ENCODE measurements at regions not wholly inside any gene's neighbourhood (a gene's known extent, or its start where the extent isn't known, plus 50 kb on each side); places are given as distances from the start of the nearest gene placed in this dataset.

GRCh38 chr2:181837563-181837962 lies 54.0 kb upstream of the ITPRID2 start:
- H3K36me3 Mint-ChIP-seq (ENCODE audit: low read depth), result no peaks in the 10 kb centered on the region
- H3K36me3 ChIP-seq (ENCODE audit: insufficient read depth, low read length), result no peaks in the 10 kb centered on the region
- H3K27me3 ChIP-seq (ENCODE audit: control insufficient read depth in 1 of 2, insufficient read depth in 2 of 2, low read length in 2 of 2), result no peaks in the 10 kb centered on the region
- H3K27ac ChIP-seq (ENCODE audit: low read depth in 1 of 2, low read length in 2 of 2), result no peak overlapping the region
- TF ChIP-seq, protein P1, sequence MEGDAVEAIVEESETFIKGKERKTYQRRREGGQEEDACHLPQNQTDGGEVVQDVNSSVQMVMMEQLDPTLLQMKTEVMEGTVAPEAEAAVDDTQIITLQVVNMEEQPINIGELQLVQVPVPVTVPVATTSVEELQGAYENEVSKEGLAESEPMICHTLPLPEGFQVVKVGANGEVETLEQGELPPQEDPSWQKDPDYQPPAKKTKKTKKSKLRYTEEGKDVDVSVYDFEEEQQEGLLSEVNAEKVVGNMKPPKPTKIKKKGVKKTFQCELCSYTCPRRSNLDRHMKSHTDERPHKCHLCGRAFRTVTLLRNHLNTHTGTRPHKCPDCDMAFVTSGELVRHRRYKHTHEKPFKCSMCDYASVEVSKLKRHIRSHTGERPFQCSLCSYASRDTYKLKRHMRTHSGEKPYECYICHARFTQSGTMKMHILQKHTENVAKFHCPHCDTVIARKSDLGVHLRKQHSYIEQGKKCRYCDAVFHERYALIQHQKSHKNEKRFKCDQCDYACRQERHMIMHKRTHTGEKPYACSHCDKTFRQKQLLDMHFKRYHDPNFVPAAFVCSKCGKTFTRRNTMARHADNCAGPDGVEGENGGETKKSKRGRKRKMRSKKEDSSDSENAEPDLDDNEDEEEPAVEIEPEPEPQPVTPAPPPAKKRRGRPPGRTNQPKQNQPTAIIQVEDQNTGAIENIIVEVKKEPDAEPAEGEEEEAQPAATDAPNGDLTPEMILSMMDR (IDR thresholded peaks at IDR 0.05), result no peak
- POLR2A ChIA-PET, result no interaction called here
- H3K4me1 Mint-ChIP-seq (ENCODE audit: low read depth), result no peaks in the 10 kb centered on the region
- intact Hi-C loops (cut with DNase I, micrococcal nuclease), result no loop called here
- no peak for ATAC-seq (ENCODE audit: poor library complexity)
- H3K4me3 Mint-ChIP-seq, result no peak overlapping the region
- H3K9me3 Mint-ChIP-seq, result no peaks in the 10 kb centered on the region
- DNase-seq, result no peak
- no peak overlapping the region for H3K4me3 ChIP-seq (ENCODE audit: low read length)
- peaks cover 25% of the 10 kb centered on the region for H3K27me3 Mint-ChIP-seq
- CTCF ChIA-PET, result no interaction called here
- H3K4me1 ChIP-seq (ENCODE audit: insufficient read depth, low read length), result no peaks in the 10 kb centered on the region
- no peaks in the 10 kb centered on the region for H3K9me3 ChIP-seq (ENCODE audit: control insufficient read depth in 1 of 2, insufficient read depth in 1 of 2, low read length in 2 of 2)
- H3K27ac Mint-ChIP-seq, result no peak overlapping the region

DNA sequence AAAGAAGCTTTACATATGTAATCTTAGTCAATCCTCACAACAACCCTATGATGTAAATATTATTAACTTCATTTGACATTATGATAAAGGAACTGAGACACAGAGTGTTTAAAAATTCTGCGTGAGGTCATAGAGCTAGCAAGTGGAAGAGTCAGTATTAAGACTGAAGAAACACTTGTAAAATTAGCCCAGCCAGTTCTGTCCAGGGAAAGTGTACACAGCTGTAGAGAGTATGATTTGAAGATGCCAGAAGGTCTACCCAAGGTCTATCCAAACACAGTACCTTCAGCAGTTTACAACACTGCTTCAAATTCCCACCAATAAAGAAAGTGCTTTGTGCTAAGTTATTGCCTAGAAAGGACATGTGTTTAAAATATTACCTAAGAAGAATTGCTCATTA lies 51.7 kb upstream of the ITPRID2 start:
- Mint-ChIP-seq H3K4me3 (no peak overlapping the region), H3K4me1 (ENCODE audit: low read depth) (no peaks in the 10 kb centered on the region), H3K27me3 (peaks cover 17% of the 10 kb centered on the region), H3K9me3 (no peaks in the 10 kb centered on the region), H3K36me3 (ENCODE audit: low read depth) (no peaks in the 10 kb centered on the region), H3K27ac (no peak overlapping the region)
- H3K36me3 ChIP-seq (ENCODE audit: insufficient read depth, low read length), result no peaks in the 10 kb centered on the region
- no peaks in the 10 kb centered on the region for H3K4me1 ChIP-seq (ENCODE audit: insufficient read depth, low read length)
- TF ChIP-seq, protein P1 (IDR thresholded peaks at IDR 0.05), result no peak
- H3K4me3 ChIP-seq (ENCODE audit: low read length), result no peak overlapping the region
- no peak overlapping the region for H3K27ac ChIP-seq (ENCODE audit: low read depth in 1 of 2, low read length in 2 of 2)
- H3K27me3 ChIP-seq (ENCODE audit: control insufficient read depth in 1 of 2, insufficient read depth in 2 of 2, low read length in 2 of 2), result no peaks in the 10 kb centered on the region
- intact Hi-C loops (cut with DNase I, micrococcal nuclease), result no loop called here
- POLR2A ChIA-PET, result no interaction called here
- no peak for ATAC-seq (ENCODE audit: poor library complexity)
- no peaks in the 10 kb centered on the region for H3K9me3 ChIP-seq (ENCODE audit: control insufficient read depth in 1 of 2, insufficient read depth in 1 of 2, low read length in 2 of 2)
- DNase-seq, result no peak
- CTCF ChIA-PET, result no interaction called here

DNA sequence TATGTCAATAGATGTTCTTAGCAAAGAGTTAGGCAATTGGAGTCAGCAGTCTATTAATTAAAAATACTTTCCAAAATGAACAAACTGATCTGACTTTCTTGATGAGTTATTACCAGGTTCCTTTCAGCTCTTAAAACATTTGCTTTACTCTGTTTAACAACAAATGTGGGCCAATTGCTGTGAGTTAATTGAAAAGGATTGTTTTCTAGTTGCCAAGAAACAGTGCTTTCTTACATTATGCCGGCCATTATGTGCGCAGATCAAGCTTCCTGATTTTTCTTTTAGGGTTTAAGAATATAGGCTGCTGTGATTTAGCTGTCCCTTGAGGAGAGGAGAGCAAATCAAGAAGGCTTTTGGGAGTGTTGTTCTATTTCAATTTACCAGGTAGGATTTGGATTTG lies 50.5 kb upstream of the ITPRID2 start:
- H3K4me1 Mint-ChIP-seq (ENCODE audit: low read depth), result no peaks in the 10 kb centered on the region
- DNase-seq (no peak), ATAC-seq (ENCODE audit: poor library complexity) (no peak)
- Histone ChIP-seq H3K27me3 (ENCODE audit: control insufficient read depth in 1 of 2, insufficient read depth in 2 of 2, low read length in 2 of 2) (no peaks in the 10 kb centered on the region), H3K36me3 (ENCODE audit: insufficient read depth, low read length) (no peaks in the 10 kb centered on the region), H3K4me3 (ENCODE audit: low read length) (no peak overlapping the region), H3K27ac (ENCODE audit: low read depth in 1 of 2, low read length in 2 of 2) (no peak overlapping the region), H3K9me3 (ENCODE audit: control insufficient read depth in 1 of 2, insufficient read depth in 1 of 2, low read length in 2 of 2) (no peaks in the 10 kb centered on the region), H3K4me1 (ENCODE audit: insufficient read depth, low read length) (no peaks in the 10 kb centered on the region)
- intact Hi-C loops (cut with DNase I, micrococcal nuclease), result no loop called here
- H3K4me3 Mint-ChIP-seq, result no peak overlapping the region
- H3K27ac Mint-ChIP-seq, result no peak overlapping the region
- ChIA-PET POLR2A (no interaction called here), CTCF (interaction anchor here (0.7 kb wide), 1 partner anchor 10 kb away, joined by 3 read pairs; no protein-coding TSS in a partner anchor)
- TF ChIP-seq, protein P1 (IDR thresholded peaks at IDR 0.05), result no peak
- no peaks in the 10 kb centered on the region for H3K36me3 Mint-ChIP-seq (ENCODE audit: low read depth)
- peaks cover 14% of the 10 kb centered on the region for H3K27me3 Mint-ChIP-seq
- no peaks in the 10 kb centered on the region for H3K9me3 Mint-ChIP-seq

Measured in CD4-positive, alpha-beta T cell (primary cell).